Suprapubic skin (tissue), 3 donors: ENCODE measurements at regions not wholly inside any gene's neighbourhood (a gene's known extent, or its start where the extent isn't known, plus 50 kb on each side); places are given as distances from the start of the nearest gene placed in this dataset.

ENCODE experiments used
- POLR2A ChIP-seq, 2 donors: fragments of 450-650 bp; IDR thresholded peaks; one replicate each; pipeline ENCODE4 v1.6.1; 2017; ENCODE audit warnings: antibody characterized with exemption in 2 of 2, mild to moderate bottlenecking in 2 of 2, moderate library complexity in 2 of 2
- TF ChIP-seq, protein P1 (sequence below), 2 donors: fragments of 200-600 bp in 1 of 2; fragments of 450-650 bp in 1 of 2; sonication (generic) in 1 of 2; IDR thresholded peaks; one replicate each; pipeline ENCODE4 v1.5.1; 2016 to 2019; ENCODE audit warnings: antibody characterized with exemption in 2 of 2, mild to moderate bottlenecking in 1 of 2, moderate library complexity in 1 of 2

- TF ChIP-seq, protein P1, sequence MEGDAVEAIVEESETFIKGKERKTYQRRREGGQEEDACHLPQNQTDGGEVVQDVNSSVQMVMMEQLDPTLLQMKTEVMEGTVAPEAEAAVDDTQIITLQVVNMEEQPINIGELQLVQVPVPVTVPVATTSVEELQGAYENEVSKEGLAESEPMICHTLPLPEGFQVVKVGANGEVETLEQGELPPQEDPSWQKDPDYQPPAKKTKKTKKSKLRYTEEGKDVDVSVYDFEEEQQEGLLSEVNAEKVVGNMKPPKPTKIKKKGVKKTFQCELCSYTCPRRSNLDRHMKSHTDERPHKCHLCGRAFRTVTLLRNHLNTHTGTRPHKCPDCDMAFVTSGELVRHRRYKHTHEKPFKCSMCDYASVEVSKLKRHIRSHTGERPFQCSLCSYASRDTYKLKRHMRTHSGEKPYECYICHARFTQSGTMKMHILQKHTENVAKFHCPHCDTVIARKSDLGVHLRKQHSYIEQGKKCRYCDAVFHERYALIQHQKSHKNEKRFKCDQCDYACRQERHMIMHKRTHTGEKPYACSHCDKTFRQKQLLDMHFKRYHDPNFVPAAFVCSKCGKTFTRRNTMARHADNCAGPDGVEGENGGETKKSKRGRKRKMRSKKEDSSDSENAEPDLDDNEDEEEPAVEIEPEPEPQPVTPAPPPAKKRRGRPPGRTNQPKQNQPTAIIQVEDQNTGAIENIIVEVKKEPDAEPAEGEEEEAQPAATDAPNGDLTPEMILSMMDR (IDR thresholded peaks at IDR 0.05), result no peak
- TF ChIP-seq POLR2A (IDR thresholded peaks at IDR 0.05), result no peak
These were observed 223.9 kb downstream of the KCNK2 start for GRCh38 chr1:215306426-215306825.
